PC-9 (cell line): ENCODE measurements at regions not wholly inside any gene's neighbourhood (a gene's known extent, or its start where the extent isn't known, plus 50 kb on each side); places are given as distances from the start of the nearest gene placed in this dataset.
"Not testable (repeated sequence)": the region's sequence is repeated elsewhere in the genome, so short reads cannot be mapped to it uniquely, and the experiment has no call there.

Experiments
- CTCF ChIP-seq: fragments of 200-600 bp; sonication (generic); conservative IDR thresholded peaks from 2 replicates; pipeline ENCODE4 v1.6.1; 2017; ENCODE audit warnings: mixed run types, antibody characterized with exemption, mild to moderate bottlenecking, moderate library complexity
- EZH2 ChIP-seq: fragments of 200-600 bp; sonication (generic); IDR thresholded peaks from 2 replicates; pipeline ENCODE4 v1.8.0; 2017; ENCODE audit warnings: antibody characterized with exemption, low read depth

GRCh38 chrX:4613651-4614050, 900.2 kb upstream of the PRKX start:
- not testable (repeated sequence) for TF ChIP-seq CTCF, EZH2
